ENCODE measurements at regions not wholly inside any gene's neighbourhood (a gene's known extent, or its start where the extent isn't known, plus 50 kb on each side); places are given as distances from the start of the nearest gene placed in this dataset.

- no peak for TF ChIP-seq POLR2A (IDR thresholded peaks at IDR 0.05; ENCODE audit: low read depth, low read length)
- no peak for TF ChIP-seq TAF1 (IDR thresholded peaks at IDR 0.05; ENCODE audit: low read depth, low read length)
- no peak for TF ChIP-seq POLR2AphosphoS5 (IDR thresholded peaks at IDR 0.05; ENCODE audit: low read depth, low read length)
Measured at GRCh38 chr22:47376901-47377505, 614.6 kb downstream of the TBC1D22A start.

Data from GM12891 (cell line).